HCT116 (cell line): ENCODE measurements at regions not wholly inside any gene's neighbourhood (a gene's known extent, or its start where the extent isn't known, plus 50 kb on each side); places are given as distances from the start of the nearest gene placed in this dataset.

ENCODE experiments used
- ATAC-seq: fragments of 200-7000 bp; cut with Tn5 transposase; 2 replicates; pipeline ENCODE4 v1.9.1; 2020; ENCODE audit warnings: mild to moderate bottlenecking, moderate library complexity
- BruUV-seq: library from RNA; stranded (reverse); fragments of 400-500 nt; replicated peaks from 2 replicates; lab custom pipeline; 2021; lab: Mats Ljungman, UMichigan
- CTCF ChIA-PET: fragments of 300-600 bp; sonication (Branson Sonifier 250); formaldehyde crosslinking; loops from one replicate; lab custom pipeline; 2021; ENCODE audit warnings: antibody characterized with exemption; lab: Charles Lee
- POLR2A ChIA-PET: fragments of 300-600, 350-600 bp; sonication (Branson Sonifier 250); formaldehyde crosslinking; loops from one replicate; lab custom pipeline; 2021; ENCODE audit warnings: antibody characterized with exemption; lab: Charles Lee
- RAD21 ChIA-PET, 2 experiments: fragments of 300-600 bp; sonication (Branson Sonifier 250); formaldehyde crosslinking; loops; one replicate each; lab custom pipeline; 2023; ENCODE audit warnings: low total read pairs in 2 of 2; ENCODE audit not compliant: uncharacterized antibody in 2 of 2, unreplicated experiment in 2 of 2, low non-redundant PET in 1 of 2; lab: Charles Lee
- DNase-seq: peaks from one replicate; pipeline ENCODE4 v3.0.0-alpha.2; 2010; ENCODE audit warnings: low read depth, low spot score
- H2AFZ ChIP-seq: fragments of 200-600 bp; shearing (Covaris generic), sonication (generic); 2 replicates; pipeline ENCODE4 v1.6.1; 2017; ENCODE audit warnings: low read depth, mixed run types, mixed read lengths, antibody characterized with exemption, low read length; ENCODE audit not compliant: poor library complexity, severe bottlenecking
- H3K27ac ChIP-seq: 2 replicates; pipeline ENCODE4 v1.5.1; 2012; ENCODE audit warnings: low read depth, low read length
- H3K27me3 ChIP-seq: fragments of 200-600 bp; sonication (generic); 2 replicates; pipeline ENCODE4 v1.6.1; 2016; ENCODE audit warnings: mixed run types, low read length, mixed read lengths; ENCODE audit not compliant: insufficient read depth
- H3K36me3 ChIP-seq, 2 experiments: fragments of 200-500 bp in 1 of 2; fragments of 200-600 bp in 1 of 2; sonication (Bioruptor generic) in 1 of 2; sonication (generic) in 1 of 2; 2 replicates each; pipeline versions ENCODE4 v1.5.1 to v1.6.1; 2014 to 2016; ENCODE audit warnings: low read length in 2 of 2, inconsistent platforms in 1 of 2, mixed read lengths in 1 of 2, mixed run types in 1 of 2; ENCODE audit not compliant: insufficient read depth in 2 of 2, control insufficient read depth in 1 of 2
- H3K4me1 ChIP-seq, 2 experiments: fragments of 200-600 bp in 1 of 2; sonication (generic) in 1 of 2; 2 replicates each; pipeline versions ENCODE4 v1.5.1 to v1.6.1; 2012 to 2017; ENCODE audit warnings: low read length in 2 of 2, inconsistent platforms in 1 of 2, mild to moderate bottlenecking in 1 of 2, mixed read lengths in 1 of 2, mixed run types in 1 of 2, moderate library complexity in 1 of 2; ENCODE audit not compliant: insufficient read depth in 2 of 2, control insufficient read depth in 1 of 2
- H3K4me2 ChIP-seq: fragments of 200-600 bp; sonication (generic); 2 replicates; pipeline ENCODE4 v1.6.1; 2017; ENCODE audit warnings: mixed run types, low read length, mixed read lengths
- H3K4me3 ChIP-seq, 2 experiments: fragments of 200-600 bp in 1 of 2; sonication (generic) in 1 of 2; replicated peaks in 1 of 2; 2 replicates each; pipeline ENCODE4 v1.5.1; 2011 to 2016; ENCODE audit warnings: low read length in 2 of 2, control low read depth in 1 of 2, low read depth in 1 of 2, mild to moderate bottlenecking in 1 of 2, mixed read lengths in 1 of 2, mixed run types in 1 of 2
- H3K79me2 ChIP-seq: fragments of 200-600 bp; sonication (generic); 2 replicates; pipeline ENCODE4 v1.6.1; 2017; ENCODE audit warnings: mild to moderate bottlenecking, mixed run types, low read length, moderate library complexity, mixed read lengths; ENCODE audit not compliant: insufficient read depth
- H3K9ac ChIP-seq: fragments of 200-600 bp; sonication (generic); 2 replicates; pipeline ENCODE4 v1.6.1; 2016; ENCODE audit warnings: low read length, mixed read lengths
- H3K9me2 ChIP-seq: fragments of 200-600 bp; sonication (generic), shearing (Covaris generic); 2 replicates; pipeline ENCODE4 v1.6.1; 2017; ENCODE audit warnings: mixed run types, mild to moderate bottlenecking, moderate library complexity; ENCODE audit not compliant: insufficient read depth
- H3K9me3 ChIP-seq, 2 experiments: fragments of 200-500 bp in 1 of 2; fragments of 200-600 bp in 1 of 2; sonication (Bioruptor generic) in 1 of 2; sonication (generic) in 1 of 2; 2 replicates each; pipeline ENCODE4 v1.6.1; 2014 to 2017; ENCODE audit warnings: low read length in 2 of 2, mixed read lengths in 2 of 2, inconsistent platforms in 1 of 2, low read depth in 1 of 2, mild to moderate bottlenecking in 1 of 2, mixed run types in 1 of 2, moderate library complexity in 1 of 2; ENCODE audit not compliant: control insufficient read depth in 1 of 2, insufficient read depth in 1 of 2
- H4K20me1 ChIP-seq: fragments of 200-600 bp; sonication (generic), shearing (Covaris generic); 2 replicates; pipeline ENCODE4 v1.6.1; 2017; ENCODE audit warnings: mixed run types, mild to moderate bottlenecking, moderate library complexity; ENCODE audit not compliant: insufficient read depth
- ATF3 ChIP-seq: IDR thresholded peaks from 2 replicates; pipeline ENCODE4 v1.6.1; 2012
- EZH2 ChIP-seq: fragments of 200-600 bp; sonication (generic); IDR thresholded peaks from 2 replicates; pipeline ENCODE4 v1.6.1; 2017; ENCODE audit warnings: antibody characterized with exemption, mixed run types
- EZH2phosphoT487 ChIP-seq: fragments of 200-600 bp; IDR thresholded peaks from 2 replicates; pipeline ENCODE4 v1.6.1; 2018; ENCODE audit warnings: antibody characterized with exemption, borderline replicate concordance
- POLR2AphosphoS5 ChIP-seq: IDR thresholded peaks from 2 replicates; pipeline ENCODE4 v1.6.1; 2011; ENCODE audit warnings: mild to moderate bottlenecking, low read depth, low read length, moderate library complexity
- SP1 ChIP-seq: IDR thresholded peaks from 2 replicates; pipeline ENCODE4 v1.6.1; 2012; ENCODE audit warnings: low read depth
- SRF ChIP-seq: IDR thresholded peaks from 2 replicates; pipeline ENCODE4 v1.6.1; 2012; ENCODE audit warnings: low read depth
- TCF7L2 ChIP-seq: IDR thresholded peaks from 2 replicates; pipeline ENCODE4 v1.7.0; 2011; ENCODE audit warnings: borderline replicate concordance, inconsistent platforms; ENCODE audit not compliant: insufficient read depth, insufficient read length; ENCODE audit errors: extremely low read depth
- YY1 ChIP-seq: IDR thresholded peaks from 2 replicates; pipeline ENCODE4 v1.6.1; 2011; ENCODE audit warnings: low read length, low read depth, moderate library complexity, mild to moderate bottlenecking; ENCODE audit not compliant: insufficient replicate concordance; ENCODE audit errors: extremely low read depth
- ZBTB33 ChIP-seq: IDR thresholded peaks from 2 replicates; pipeline ENCODE4 v1.6.1; 2011; ENCODE audit warnings: mild to moderate bottlenecking, low read length, moderate library complexity; ENCODE audit not compliant: insufficient replicate concordance; ENCODE audit errors: extremely low read depth
- intact Hi-C: fragments of 100-400 bp; cut with micrococcal nuclease; formaldehyde crosslinking; loops from 2 replicates; pipeline ENCODE4 v1.10.0; 2022

- TF ChIP-seq EZH2phosphoT487, result no peak
- no peak for TF ChIP-seq SRF
- no peak for TF ChIP-seq YY1
- no peak for TF ChIP-seq ZBTB33
- TF ChIP-seq TCF7L2, result no peak
- TF ChIP-seq EZH2, result no peak
- no peak for TF ChIP-seq ATF3
- TF ChIP-seq POLR2AphosphoS5, result no peak
- TF ChIP-seq SP1, result no peak
- H3K9me3 ChIP-seq, result no peaks in the 10 kb centered on the region
- no peaks in the 10 kb centered on the region for H3K27me3 ChIP-seq
- POLR2A ChIA-PET, result no interaction called here
- H3K9me2 ChIP-seq, result no peaks in the 10 kb centered on the region
- H3K36me3 ChIP-seq, result no peaks in the 10 kb centered on the region
- BruUV-seq, result no TSS peak
- no peak overlapping the region for H2AFZ ChIP-seq
- H3K27ac ChIP-seq, result no peak overlapping the region
- peaks cover 6 to 35% of the 10 kb centered on the region in 2 experiments for H3K4me1 ChIP-seq
- intact Hi-C loops, result no loop called here
- DNase-seq (no peak), ATAC-seq (no peak)
- no peak overlapping the region for H3K9ac ChIP-seq
- CTCF ChIA-PET, result interaction anchor here (1.9 kb wide), 1 partner anchor 87 kb away, joined by 7 read pairs; no protein-coding TSS in a partner anchor
- H3K79me2 ChIP-seq, result no peaks in the 10 kb centered on the region
- H4K20me1 ChIP-seq, result no peaks in the 10 kb centered on the region
- no peak overlapping the region for H3K4me2 ChIP-seq
- no peak overlapping the region for H3K4me3 ChIP-seq
- RAD21 ChIA-PET, result no interaction called here
Measured at GRCh38 chr17:49910094-49910857, 58.7 kb upstream of the DLX4 start.
